NOMO-1 treated with dmso at 0.1 percent for 144 hours (cell line): ENCODE measurements at regions not wholly inside any gene's neighbourhood (a gene's known extent, or its start where the extent isn't known, plus 50 kb on each side); places are given as distances from the start of the nearest gene placed in this dataset.

ENCODE experiments used
- DNase-seq: peaks from one replicate; lab custom pipeline; 2025; ENCODE audit not compliant: unreplicated experiment; lab: John Stamatoyannopoulos, UW

- DNase-seq = no peak
These were observed 220.5 kb upstream of the ID2 start for GRCh38 chr2:8461341-8461740.

- no peak for DNase-seq
These were observed 219.6 kb upstream of the ID2 start for GRCh38 chr2:8462280-8462679.

- no peak for DNase-seq
These were observed 218.8 kb upstream of the ID2 start for GRCh38 chr2:8462899-8463648.

GRCh38 chr2:8465560-8465959, 216.3 kb upstream of the ID2 start:
- DNase-seq = no peak

- no peak for DNase-seq
These were observed 212.0 kb upstream of the ID2 start for GRCh38 chr2:8469709-8470493.

GRCh38 chr2:8472545-8473323, 209.1 kb upstream of the ID2 start:
- peak; percentile 68 for DNase-seq

- peak; percentile 64 for DNase-seq
These were observed 206.4 kb upstream of the ID2 start for GRCh38 chr2:8475349-8476031.

- peak; percentile 77 for DNase-seq
These were observed 204.0 kb upstream of the ID2 start for GRCh38 chr2:8477552-8478470.

- no peak for DNase-seq
These were observed 203.4 kb upstream of the ID2 start for GRCh38 chr2:8478471-8478793.

GRCh38 chr2:8479298-8479697, 202.6 kb upstream of the ID2 start:
- no peak for DNase-seq

- DNase-seq = no peak
These were observed 200.9 kb upstream of the ID2 start for GRCh38 chr2:8480915-8481314.

- DNase-seq = no peak
These were observed 200.3 kb upstream of the ID2 start for GRCh38 chr2:8481463-8482009.

GRCh38 chr2:8482432-8482831, 199.4 kb upstream of the ID2 start:
- no peak for DNase-seq

GRCh38 chr2:8484502-8485283, 197.2 kb upstream of the ID2 start:
- no peak for DNase-seq

GRCh38 chr2:8485736-8486135, 196.1 kb upstream of the ID2 start:
- DNase-seq = peak; percentile 50

- DNase-seq = no peak
These were observed 195.7 kb upstream of the ID2 start for GRCh38 chr2:8486141-8486540.

GRCh38 chr2:8487461-8487932, 194.4 kb upstream of the ID2 start:
- DNase-seq = no peak

GRCh38 chr2:8488001-8488738, 193.7 kb upstream of the ID2 start:
- DNase-seq = no peak
